Renal cortical epithelial cell (primary cell): ENCODE measurements at regions not wholly inside any gene's neighbourhood (a gene's known extent, or its start where the extent isn't known, plus 50 kb on each side); places are given as distances from the start of the nearest gene placed in this dataset.

Source experiments
- DNase-seq: peaks from one replicate; pipeline ENCODE4 v3.0.0-alpha.2; 2011; ENCODE audit warnings: low read depth

- DNase-seq: no peak
Observed at GRCh38 chr10:126783806-126784557, 113.5 kb upstream of the C10orf90 start.

GRCh38 chr10:126787201-126787600, 116.7 kb upstream of the C10orf90 start:
- no peak for DNase-seq

DNA sequence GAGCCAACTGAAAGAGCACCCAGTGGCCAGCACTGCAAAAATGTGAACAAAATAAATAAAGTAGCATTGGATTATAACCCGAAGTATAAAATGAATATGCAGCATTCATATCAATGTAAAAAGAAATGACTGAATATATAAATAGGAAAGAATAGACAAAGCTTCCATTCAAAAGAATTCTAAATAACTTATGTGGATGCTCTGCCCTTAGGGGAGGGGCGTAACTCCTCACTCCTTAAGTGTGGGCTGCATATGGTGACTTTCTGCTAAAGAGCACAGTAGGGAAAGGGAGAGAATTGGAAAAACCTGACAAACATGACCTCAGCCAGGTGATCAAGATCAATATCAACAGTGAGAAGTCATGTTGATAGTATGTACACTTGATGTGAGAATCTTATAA, 109.9 kb upstream of the DOCK1 start:
- no peak for DNase-seq

DNA sequence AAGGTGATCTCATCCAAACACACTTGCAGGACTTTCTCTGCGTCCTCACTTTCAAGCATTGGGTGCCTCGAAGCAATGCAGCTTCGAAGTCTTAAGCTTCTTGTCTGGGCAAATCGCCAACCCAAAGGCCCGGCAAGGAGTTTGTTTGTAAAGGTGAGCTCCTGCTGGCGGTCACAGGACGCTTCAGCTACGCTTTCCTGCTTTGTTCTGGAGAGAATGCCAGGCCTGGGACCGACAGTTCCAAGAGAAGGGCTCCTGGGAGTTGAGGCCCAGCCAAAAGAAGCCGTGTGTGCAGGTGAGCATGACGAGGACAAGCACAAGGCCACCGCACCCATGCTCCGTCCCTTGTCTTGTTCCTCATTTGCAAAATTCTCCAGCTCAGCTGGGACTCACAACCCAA, 106.6 kb upstream of the DOCK1 start:
- peak; percentile 23 for DNase-seq

GRCh38 chr10:126803394-126803793, 101.8 kb upstream of the DOCK1 start:
- no peak for DNase-seq

GRCh38 chr10:126804396-126804795, 100.8 kb upstream of the DOCK1 start:
- DNase-seq: no peak

DNA sequence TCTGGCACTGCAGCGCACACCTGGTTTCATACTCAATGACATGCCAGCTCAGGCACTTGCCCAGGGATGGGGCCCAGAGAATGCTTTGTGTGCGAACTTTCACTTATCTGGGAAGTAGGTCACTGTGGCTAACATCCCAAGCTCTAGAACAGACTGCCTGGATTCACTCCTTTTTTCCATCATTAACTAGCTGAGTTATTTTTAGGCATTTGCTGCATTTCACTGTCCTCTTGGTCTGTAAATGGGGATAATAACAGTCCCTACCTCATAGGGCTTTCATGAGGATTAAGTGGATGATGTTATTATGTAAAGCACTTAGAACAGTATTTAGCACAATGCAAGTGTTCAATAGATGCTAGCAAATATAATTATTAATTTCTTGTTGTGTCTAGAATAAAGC, 98.7 kb upstream of the DOCK1 start:
- no peak for DNase-seq

DNA sequence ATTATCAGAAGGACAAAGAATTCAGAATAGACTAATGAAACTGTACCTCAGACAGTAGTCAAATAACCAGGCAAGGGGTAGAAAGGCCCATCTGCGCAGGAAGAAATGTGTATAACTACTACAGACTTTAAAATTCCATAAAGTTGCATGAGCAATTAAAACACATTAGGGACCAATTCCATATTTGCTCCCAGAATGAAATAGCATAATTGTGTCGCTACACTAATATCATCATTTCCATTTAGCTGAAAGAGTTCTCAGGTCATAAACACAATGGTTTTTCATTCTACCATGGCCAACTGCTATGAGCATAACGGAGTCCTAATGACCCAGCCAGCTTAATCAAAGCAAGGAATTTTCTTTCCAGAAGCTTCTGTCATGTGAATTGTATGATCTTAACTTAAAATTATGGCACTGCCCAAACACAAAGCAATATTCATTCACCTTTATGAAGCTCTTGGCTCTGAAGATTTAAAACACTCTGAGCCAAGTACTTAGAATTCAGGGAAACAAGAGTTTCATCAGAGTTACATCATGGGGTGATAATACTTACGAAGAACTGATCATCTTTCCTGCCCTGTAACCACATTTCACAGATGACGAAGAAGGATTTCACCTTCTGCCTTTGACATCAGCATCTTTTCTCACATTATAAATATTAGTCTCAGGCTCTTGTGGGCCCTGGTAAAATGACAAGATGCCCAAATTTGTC, 98.1 kb upstream of the DOCK1 start:
- DNase-seq: no peak

DNA sequence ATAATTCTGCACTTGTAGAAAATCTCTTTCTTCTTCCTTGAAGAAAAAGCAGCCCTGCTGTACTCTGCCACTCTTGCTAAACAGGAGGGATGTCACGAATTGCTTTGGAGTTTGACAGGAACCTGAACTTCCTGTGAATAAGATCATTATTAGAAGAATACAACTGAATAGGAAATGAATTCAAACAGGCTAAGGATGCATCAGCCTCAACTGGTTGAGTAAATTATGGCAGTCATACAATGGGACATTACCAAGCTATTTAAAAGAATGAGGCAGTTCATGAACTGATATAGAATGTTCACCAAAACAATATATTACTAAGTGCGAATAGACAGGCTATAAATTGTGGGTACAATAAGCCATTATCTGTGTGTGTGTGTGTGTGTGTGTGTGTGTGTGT, 97.1 kb upstream of the DOCK1 start:
- DNase-seq: no peak

GRCh38 chr10:126813432-126813831, 91.8 kb upstream of the DOCK1 start:
- DNase-seq: no peak

GRCh38 chr10:126833542-126833941, 71.7 kb upstream of the DOCK1 start:
- no peak for DNase-seq

DNA sequence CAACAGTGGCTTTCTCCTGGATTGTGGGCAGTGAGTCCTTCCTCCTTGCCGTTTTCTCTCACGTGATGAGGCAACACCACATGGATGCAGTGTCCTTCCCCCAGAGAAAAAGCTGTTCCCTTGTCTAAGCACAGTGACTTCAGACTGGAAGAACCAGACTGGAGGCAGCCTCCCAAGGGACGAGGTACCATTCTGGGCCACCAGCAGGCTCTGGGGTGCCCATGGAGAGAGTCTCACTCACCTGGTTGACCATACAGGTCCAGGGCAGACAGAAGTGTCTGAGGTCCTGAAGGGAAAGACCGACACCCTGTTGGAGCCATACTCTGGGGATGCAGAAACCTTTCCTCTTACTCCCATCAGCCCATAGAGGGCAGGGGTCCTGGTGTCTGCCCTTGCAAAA, 69.2 kb upstream of the DOCK1 start:
- no peak for DNase-seq

DNA sequence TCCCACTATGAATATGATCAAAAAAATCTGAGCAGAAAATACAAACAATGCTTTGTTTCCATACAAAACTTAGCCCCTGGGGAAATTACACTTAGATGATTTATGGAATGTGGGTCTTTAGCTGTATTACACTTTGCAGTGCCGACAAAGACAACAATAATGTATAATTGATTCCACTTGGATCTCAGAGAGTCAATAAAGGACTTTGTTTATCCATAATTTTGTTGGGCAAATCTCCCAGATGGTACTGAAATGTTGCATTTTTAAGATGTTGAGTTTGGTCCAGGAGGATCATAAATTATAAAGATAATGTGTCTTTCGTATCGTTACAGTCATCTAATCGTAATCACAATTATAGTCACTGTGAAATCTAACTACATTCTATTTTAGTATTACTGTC, 66.9 kb upstream of the DOCK1 start:
- DNase-seq: no peak

DNA sequence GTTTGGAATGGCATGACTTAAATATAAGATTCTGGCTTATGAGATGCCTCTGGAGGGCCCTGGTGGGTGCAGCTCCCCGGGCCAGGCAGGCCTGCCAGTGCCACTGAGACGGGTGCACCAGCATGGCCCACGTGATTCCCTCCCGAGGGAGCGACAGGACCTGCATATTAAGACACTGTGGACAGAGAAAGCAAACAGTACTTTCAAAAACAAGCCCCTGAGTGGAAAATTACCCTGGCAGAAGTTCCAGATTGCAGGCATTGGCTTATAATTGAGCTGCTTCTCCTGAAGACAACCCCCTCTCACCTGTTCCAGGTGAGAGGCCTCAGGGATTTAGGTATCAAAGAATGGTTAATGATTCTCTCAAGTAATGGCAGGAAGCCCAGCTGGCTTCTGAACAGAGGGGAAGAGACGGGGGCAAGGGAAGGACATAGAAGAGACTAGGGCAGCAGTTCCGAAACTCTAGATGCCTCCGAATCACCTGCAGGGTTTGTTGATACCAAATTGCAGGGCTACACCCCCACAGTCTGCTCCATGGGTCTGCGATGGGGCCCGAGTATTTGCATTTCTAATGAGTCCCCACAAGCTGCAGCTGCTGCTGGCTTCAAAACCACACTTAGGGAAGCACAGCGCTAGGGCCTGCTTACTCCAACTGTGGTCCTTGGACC, 66.0 kb upstream of the DOCK1 start:
- peak; percentile 11 for DNase-seq

DNA sequence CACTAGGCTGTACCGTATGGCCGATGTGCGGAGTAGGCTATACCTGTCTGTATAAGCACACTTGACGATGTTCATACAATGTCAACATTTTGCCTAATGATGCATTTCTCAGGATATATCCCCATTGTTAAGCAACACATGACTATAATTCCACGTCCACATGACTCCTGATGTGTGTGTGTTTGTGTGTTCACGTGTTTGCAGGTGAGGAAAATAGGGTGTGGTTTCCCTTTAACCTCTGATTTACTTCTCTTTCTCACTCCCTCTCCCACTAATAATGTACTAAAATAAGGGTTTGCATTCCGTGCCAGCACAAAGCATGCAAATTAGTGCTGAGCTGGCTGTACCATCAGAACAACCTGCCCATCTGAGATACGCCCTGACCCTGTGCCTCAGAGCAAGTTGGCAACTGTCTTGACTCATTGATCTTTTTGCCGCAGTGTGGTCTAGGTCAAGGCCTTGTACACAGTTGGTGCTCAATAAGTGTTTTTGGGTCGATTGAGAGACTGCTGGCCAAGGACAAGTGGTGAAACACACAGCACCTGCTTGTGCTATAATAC, 64.6 kb upstream of the DOCK1 start:
- DNase-seq: no peak

DNA sequence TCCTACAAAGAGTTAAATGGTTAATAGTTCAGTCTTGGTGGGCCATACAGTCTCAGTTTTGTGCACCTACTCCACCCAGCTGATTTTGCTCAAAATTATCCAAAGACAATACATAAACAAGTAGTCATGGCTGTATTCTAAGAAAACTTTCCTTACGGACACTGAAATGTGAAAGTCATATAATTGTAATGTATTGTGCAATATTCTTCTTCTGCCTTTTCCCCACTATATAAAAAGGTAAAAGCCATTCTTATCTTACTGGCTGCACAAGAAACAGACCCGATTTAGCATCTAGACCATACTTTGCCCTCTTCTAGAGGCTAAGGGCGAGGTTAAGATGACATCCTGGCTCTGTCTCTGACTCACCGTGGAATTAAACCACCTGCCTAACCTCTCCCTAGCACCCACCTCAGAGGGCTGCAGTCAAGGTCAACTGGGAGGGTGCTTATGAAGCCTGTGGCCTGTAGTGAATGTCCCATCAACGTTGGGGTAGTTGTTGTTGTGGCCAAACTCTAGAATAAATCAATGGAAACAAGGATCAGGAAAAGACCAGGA, 63.8 kb upstream of the DOCK1 start:
- DNase-seq: no peak

- DNase-seq: no peak
Observed at GRCh38 chr10:126842356-126842755, 62.9 kb upstream of the DOCK1 start.

DNA sequence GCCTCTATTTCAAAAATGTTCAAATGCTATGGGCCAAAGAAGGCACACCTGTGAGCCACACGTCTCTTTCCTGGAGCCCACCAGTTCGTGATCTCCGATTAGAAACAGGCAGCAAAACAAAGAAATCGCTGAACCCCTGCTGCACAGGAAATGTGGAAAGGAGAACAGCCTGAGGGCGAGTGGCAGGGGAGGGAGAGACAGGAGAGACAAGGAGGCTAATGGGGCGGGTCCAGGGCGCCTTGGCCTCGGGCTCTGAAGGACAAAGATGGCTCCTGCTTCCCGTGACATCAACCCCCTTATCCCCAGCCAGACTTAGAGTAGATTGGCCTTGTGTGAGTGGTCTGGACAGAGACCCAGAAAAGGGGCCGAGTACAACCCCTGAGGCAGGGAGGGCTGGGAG, 62.4 kb upstream of the DOCK1 start:
- no peak for DNase-seq

GRCh38 chr10:126843299-126843934, 61.8 kb upstream of the DOCK1 start:
- no peak for DNase-seq

DNA sequence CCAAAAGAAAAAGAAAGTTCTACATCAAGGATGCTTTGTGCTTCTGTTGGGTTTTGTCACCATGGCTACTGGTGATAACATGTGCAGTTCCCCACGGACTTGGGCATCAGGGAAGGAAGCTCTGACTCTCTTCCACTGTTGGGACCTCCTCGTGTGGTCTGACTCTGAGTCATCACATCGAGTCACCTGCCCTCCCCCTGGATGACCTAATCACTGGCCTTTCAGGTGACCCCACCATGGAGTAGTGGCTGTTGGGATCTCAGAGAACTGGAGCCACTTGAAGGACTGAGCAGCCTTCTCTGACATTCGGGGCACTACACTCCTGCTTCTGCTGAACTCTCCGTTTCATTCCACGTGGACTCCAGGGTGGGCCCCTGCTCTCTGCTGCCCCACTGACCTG, 60.8 kb upstream of the DOCK1 start:
- peak; percentile 16 for DNase-seq

DNA sequence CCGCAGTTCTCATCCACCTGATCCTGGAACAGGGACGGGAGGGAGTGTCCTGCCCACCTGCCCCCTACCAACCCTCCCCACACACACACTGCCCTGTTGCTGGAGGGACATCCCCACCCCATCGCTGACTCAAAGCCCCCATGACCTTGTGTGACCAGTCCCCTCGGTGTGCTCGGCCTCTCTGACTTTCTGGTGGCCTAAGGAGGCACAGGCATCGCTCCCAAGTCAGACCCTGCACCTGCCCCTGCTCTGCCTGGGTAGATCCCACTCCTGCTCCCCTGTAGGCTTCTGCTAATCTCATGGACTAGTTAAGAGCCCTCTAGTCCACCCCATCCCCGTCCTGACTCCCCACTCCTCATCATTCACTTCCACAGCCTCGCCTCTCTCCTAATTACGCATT, 58.8 kb upstream of the DOCK1 start:
- DNase-seq: no peak

DNA sequence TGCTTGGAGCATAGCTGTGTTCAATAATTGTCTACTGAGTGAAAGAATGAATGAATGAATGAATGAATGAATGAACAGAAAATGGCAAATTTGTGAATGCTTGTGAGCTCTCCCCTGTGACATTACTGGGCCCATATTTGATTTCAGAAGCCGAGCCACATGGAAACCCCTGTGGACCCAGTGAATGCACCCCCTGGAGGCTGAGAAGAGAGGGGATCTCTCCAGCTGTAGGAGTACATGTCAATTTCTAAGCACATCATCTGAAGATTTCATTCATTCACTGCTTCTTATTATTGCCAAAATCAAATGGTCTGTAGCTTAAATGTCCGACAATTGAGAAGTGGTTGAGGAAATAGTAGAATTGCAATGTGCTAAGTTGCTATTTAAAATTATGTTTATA, 58.3 kb upstream of the DOCK1 start:
- no peak for DNase-seq
